Cardiac fibroblast (primary cell): ENCODE measurements at regions not wholly inside any gene's neighbourhood (a gene's known extent, or its start where the extent isn't known, plus 50 kb on each side); places are given as distances from the start of the nearest gene placed in this dataset.

ENCODE experiments used
- DNase-seq, 2 donors: peaks; one replicate each; pipeline versions ENCODE4 v3.0.0 to v3.0.0-alpha.2; 2010; ENCODE audit warnings: low read depth in 2 of 2
- H3K4me3 ChIP-seq, 2 donors: replicated peaks in 1 of 2; 1 replicate in 1 of 2; 2 replicates in 1 of 2; pipeline ENCODE4 v1.5.1; 2011; ENCODE audit warnings: low read depth in 2 of 2, low read length in 2 of 2, mild to moderate bottlenecking in 2 of 2, moderate library complexity in 1 of 2
- CTCF ChIP-seq: IDR thresholded peaks from one replicate; pipeline ENCODE4 v1.5.1; 2011; ENCODE audit warnings: low read depth, mild to moderate bottlenecking, low read length, inconsistent platforms

GRCh38 chr6:55047451-55048044 is 126.8 kb upstream of the HCRTR2 start:
- no peak for TF ChIP-seq CTCF
- no peak for DNase-seq
- no peak overlapping the region for H3K4me3 ChIP-seq

GRCh38 chr6:55049866-55050265 is 124.4 kb upstream of the HCRTR2 start:
- DNase-seq: no peak
- H3K4me3 ChIP-seq: no peak overlapping the region
- TF ChIP-seq CTCF: no peak

GRCh38 chr6:55052846-55053245 is 121.5 kb upstream of the HCRTR2 start:
- no peak for TF ChIP-seq CTCF
- no peak for DNase-seq
- H3K4me3 ChIP-seq: no peak overlapping the region

GRCh38 chr6:55058682-55059081 is 115.6 kb upstream of the HCRTR2 start:
- no peak for DNase-seq

GRCh38 chr6:55064711-55065420 is 109.4 kb upstream of the HCRTR2 start:
- DNase-seq: no peak
- H3K4me3 ChIP-seq: no peak overlapping the region
- TF ChIP-seq CTCF: no peak

More at GRCh38 chr6:55058682-55059081, 115.6 kb upstream of the HCRTR2 start:
- TF ChIP-seq CTCF: no peak
- H3K4me3 ChIP-seq: no peak overlapping the region

- DNase-seq: peak; percentile 61 to 66
- peak; percentile 64 for TF ChIP-seq CTCF
- no peak overlapping the region for H3K4me3 ChIP-seq
These were observed 105.1 kb upstream of the HCRTR2 start for GRCh38 chr6:55069132-55069781.
